A673 (cell line): ENCODE measurements at regions not wholly inside any gene's neighbourhood (a gene's known extent, or its start where the extent isn't known, plus 50 kb on each side); places are given as distances from the start of the nearest gene placed in this dataset.

Source experiments
- BruUV-seq: library from RNA; stranded (reverse); fragments of 400-500 nt; replicated peaks from 2 replicates; lab custom pipeline; 2021; lab: Mats Ljungman, UMichigan
- CTCF ChIA-PET: fragments of 300-600 bp; sonication (Branson Sonifier 250); formaldehyde crosslinking; loops from one replicate; lab custom pipeline; 2022; ENCODE audit warnings: antibody characterized with exemption; lab: Charles Lee
- POLR2A ChIA-PET: fragments of 300-600 bp; sonication (Branson Sonifier 250); formaldehyde crosslinking; loops from one replicate; lab custom pipeline; 2022; ENCODE audit warnings: antibody characterized with exemption; ENCODE audit not compliant: low non-redundant PET; lab: Charles Lee
- DNase-seq: peaks from one replicate; pipeline ENCODE4 v3.0.0-alpha.2; 2015; ENCODE audit warnings: low spot score
- H3K27ac ChIP-seq: fragments of 200-600 bp; sonication (generic); 2 replicates; pipeline ENCODE4 v1.5.1; 2016; ENCODE audit warnings: mixed run types, low read depth, mild to moderate bottlenecking, mixed read lengths, antibody characterized with exemption, low read length; ENCODE audit not compliant: poor library complexity, severe bottlenecking
- H3K27me3 ChIP-seq: fragments of 200-600 bp; sonication (generic); replicated peaks from 2 replicates; pipeline ENCODE4 v1.6.1; 2017; ENCODE audit warnings: mixed run types, low read depth, mild to moderate bottlenecking, mixed read lengths, antibody characterized with exemption, low read length; ENCODE audit not compliant: insufficient read depth, poor library complexity
- H3K36me3 ChIP-seq: fragments of 200-600 bp; sonication (generic); 2 replicates; pipeline ENCODE4 v1.6.1; 2016; ENCODE audit warnings: mixed run types, mild to moderate bottlenecking, mixed read lengths, antibody characterized with exemption, low read length; ENCODE audit not compliant: insufficient read depth, poor library complexity, severe bottlenecking
- H3K4me1 ChIP-seq: fragments of 200-600 bp; sonication (generic); 2 replicates; pipeline ENCODE4 v1.6.1; 2017; ENCODE audit warnings: mixed run types, mild to moderate bottlenecking, mixed read lengths, antibody characterized with exemption, low read length; ENCODE audit not compliant: insufficient read depth, poor library complexity, severe bottlenecking
- H3K4me3 ChIP-seq: fragments of 200-600 bp; sonication (generic); 2 replicates; pipeline ENCODE4 v1.5.1; 2016; ENCODE audit warnings: low read depth, mixed run types, mild to moderate bottlenecking, mixed read lengths, low read length; ENCODE audit not compliant: poor library complexity, severe bottlenecking
- H3K9me3 ChIP-seq: fragments of 200-600 bp; sonication (generic); 2 replicates; pipeline ENCODE4 v1.6.1; 2016; ENCODE audit warnings: mixed run types, low read depth, mild to moderate bottlenecking, mixed read lengths, antibody characterized with exemption, low read length; ENCODE audit not compliant: poor library complexity, severe bottlenecking
- CTCF ChIP-seq: fragments of 300-800, 200-600 bp; sonication (generic); conservative IDR thresholded peaks from 2 replicates; pipeline ENCODE4 v1.5.1; 2017; ENCODE audit warnings: low read depth, mild to moderate bottlenecking, antibody characterized with exemption, low read length, moderate library complexity, mixed read lengths
- EZH2 ChIP-seq: fragments of 200-600 bp; sonication (generic); IDR thresholded peaks from 2 replicates; pipeline ENCODE4 v1.6.1; 2017; ENCODE audit warnings: borderline replicate concordance, low read depth, mild to moderate bottlenecking, mixed read lengths, antibody characterized with exemption, low read length; ENCODE audit not compliant: poor library complexity, severe bottlenecking
- intact Hi-C: fragments of 100-400 bp; cut with micrococcal nuclease; formaldehyde crosslinking; loops from one replicate; pipeline ENCODE4 v1.10.0; 2022; ENCODE audit not compliant: unreplicated experiment

- BruUV-seq, result no TSS peak
- DNase-seq, result no peak
- H3K9me3 ChIP-seq, result no peaks in the 10 kb centered on the region
- H3K27me3 ChIP-seq, result peaks cover 23% of the 10 kb centered on the region
- ChIA-PET POLR2A (no interaction called here), CTCF (no interaction called here)
- TF ChIP-seq CTCF (no peak), EZH2 (no peak)
- no peaks in the 10 kb centered on the region for H3K4me1 ChIP-seq
- no peak overlapping the region for H3K27ac ChIP-seq
- no peak overlapping the region for H3K4me3 ChIP-seq
- intact Hi-C loops, result no loop called here
- H3K36me3 ChIP-seq, result no peaks in the 10 kb centered on the region
These were observed 106.9 kb downstream of the TBC1D30 start for GRCh38 chr12:64931321-64931720.

- intact Hi-C loops, result no loop called here
- POLR2A ChIA-PET, result no interaction called here
- no peak for DNase-seq
- H3K36me3 ChIP-seq, result no peaks in the 10 kb centered on the region
- H3K27me3 ChIP-seq, result peaks cover 27% of the 10 kb centered on the region
- no peaks in the 10 kb centered on the region for H3K4me1 ChIP-seq
- CTCF ChIA-PET, result no interaction called here
- BruUV-seq, result no TSS peak
- H3K27ac ChIP-seq, result no peak overlapping the region
- TF ChIP-seq EZH2 (no peak), CTCF (no peak)
- no peak overlapping the region for H3K4me3 ChIP-seq
- H3K9me3 ChIP-seq, result no peaks in the 10 kb centered on the region
These were observed 107.5 kb downstream of the TBC1D30 start for GRCh38 chr12:64931981-64932380.

GRCh38 chr12:64933791-64934190 is 109.3 kb downstream of the TBC1D30 start:
- H3K36me3 ChIP-seq, result no peaks in the 10 kb centered on the region
- no peaks in the 10 kb centered on the region for H3K9me3 ChIP-seq
- H3K4me3 ChIP-seq, result no peak overlapping the region
- TF ChIP-seq CTCF (no peak), EZH2 (no peak)
- CTCF ChIA-PET, result no interaction called here
- DNase-seq, result no peak
- intact Hi-C loops, result no loop called here
- no peaks in the 10 kb centered on the region for H3K4me1 ChIP-seq
- H3K27ac ChIP-seq, result no peak overlapping the region
- POLR2A ChIA-PET, result no interaction called here
- no TSS peak for BruUV-seq
- peaks cover 18% of the 10 kb centered on the region for H3K27me3 ChIP-seq
